MCF 10A (cell line): ENCODE measurements at regions not wholly inside any gene's neighbourhood (a gene's known extent, or its start where the extent isn't known, plus 50 kb on each side); places are given as distances from the start of the nearest gene placed in this dataset.

Experiments used
- BruUV-seq: library from RNA; stranded (reverse); fragments of 400-500 nt; replicated peaks from 2 replicates; lab custom pipeline; 2021; lab: Mats Ljungman, UMichigan
- CTCF ChIA-PET: fragments of 300-600 bp; sonication (Branson Sonifier 250); formaldehyde crosslinking; extraction: SDS; loops from one replicate; lab custom pipeline; 2021; ENCODE audit warnings: antibody characterized with exemption, inconsistent platforms; lab: Yijun Ruan, JAX
- POLR2A ChIA-PET: fragments of 300-600, 350-650 bp; sonication (Branson Sonifier 250); formaldehyde crosslinking; extraction: SDS; loops from one replicate; lab custom pipeline; 2020; ENCODE audit warnings: antibody characterized with exemption, inconsistent platforms; lab: Yijun Ruan, JAX
- DNase-seq: peaks from one replicate; pipeline ENCODE4 v3.0.0-alpha.2; 2018; ENCODE audit not compliant: unreplicated experiment
- H3K27ac Mint-ChIP-seq: one replicate; pipeline ENCODE4 v1.8.0; 2022; ENCODE audit warnings: mild to moderate bottlenecking, low read depth, mixed read lengths; ENCODE audit not compliant: unreplicated experiment
- H3K27me3 Mint-ChIP-seq: one replicate; pipeline ENCODE4 v1.8.0; 2022; ENCODE audit warnings: mixed read lengths; ENCODE audit not compliant: insufficient read depth, unreplicated experiment
- H3K36me3 Mint-ChIP-seq: one replicate; pipeline ENCODE4 v1.8.0; 2022; ENCODE audit warnings: mild to moderate bottlenecking, moderate library complexity, mixed read lengths; ENCODE audit not compliant: insufficient read depth, unreplicated experiment
- H3K4me1 Mint-ChIP-seq: one replicate; pipeline ENCODE4 v1.8.0; 2022; ENCODE audit warnings: mixed read lengths; ENCODE audit not compliant: insufficient read depth, unreplicated experiment
- H3K4me3 Mint-ChIP-seq: one replicate; pipeline ENCODE4 v1.8.0; 2022; ENCODE audit warnings: mild to moderate bottlenecking, moderate library complexity, mixed read lengths; ENCODE audit not compliant: unreplicated experiment
- H3K9me3 Mint-ChIP-seq: one replicate; pipeline ENCODE4 v1.8.0; 2022; ENCODE audit warnings: mixed read lengths; ENCODE audit not compliant: unreplicated experiment
- intact Hi-C: fragments of 100-400 bp; cut with micrococcal nuclease; formaldehyde crosslinking; loops from 2 replicates; pipeline ENCODE4 v1.14.1; 2022
- TF ChIP-seq, protein P1 (sequence below): fragments of 200-600 bp; IDR thresholded peaks from one replicate; pipeline ENCODE4 v1.8.0; 2022; ENCODE audit warnings: antibody characterized with exemption, mild to moderate bottlenecking; ENCODE audit not compliant: unreplicated experiment

DNA sequence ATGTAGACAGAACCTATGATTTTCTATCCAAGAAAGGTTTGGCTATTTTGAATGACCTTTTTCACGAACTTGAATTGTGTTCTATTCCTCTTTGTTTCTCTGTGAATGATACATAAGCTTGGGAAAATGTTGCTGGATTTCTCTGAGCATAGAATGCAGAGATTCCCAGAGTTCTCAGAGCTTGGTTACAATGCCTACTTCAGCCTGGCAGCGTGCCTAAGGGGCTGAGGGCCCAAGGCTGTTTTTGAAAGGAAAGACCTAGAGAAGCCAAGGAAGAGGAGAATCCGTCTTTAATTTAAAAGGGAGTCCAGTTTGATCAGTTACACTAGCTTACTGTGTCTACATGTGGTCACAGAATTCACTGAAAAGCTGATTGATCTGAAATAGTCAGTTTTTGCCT lies 55.3 kb upstream of the CXorf51B start:
- ChIA-PET POLR2A (no interaction called here), CTCF (interaction anchor here (0.7 kb wide), 1 partner anchor 17 kb away, joined by 4 read pairs; no protein-coding TSS in a partner anchor)
- BruUV-seq, result no TSS peak
- Mint-ChIP-seq H3K27me3 (no peaks in the 10 kb centered on the region), H3K36me3 (no peaks in the 10 kb centered on the region), H3K27ac (no peak overlapping the region), H3K4me1 (no peaks in the 10 kb centered on the region), H3K4me3 (no peak overlapping the region), H3K9me3 (no peaks in the 10 kb centered on the region)
- DNase-seq, result no peak
- TF ChIP-seq, protein P1, sequence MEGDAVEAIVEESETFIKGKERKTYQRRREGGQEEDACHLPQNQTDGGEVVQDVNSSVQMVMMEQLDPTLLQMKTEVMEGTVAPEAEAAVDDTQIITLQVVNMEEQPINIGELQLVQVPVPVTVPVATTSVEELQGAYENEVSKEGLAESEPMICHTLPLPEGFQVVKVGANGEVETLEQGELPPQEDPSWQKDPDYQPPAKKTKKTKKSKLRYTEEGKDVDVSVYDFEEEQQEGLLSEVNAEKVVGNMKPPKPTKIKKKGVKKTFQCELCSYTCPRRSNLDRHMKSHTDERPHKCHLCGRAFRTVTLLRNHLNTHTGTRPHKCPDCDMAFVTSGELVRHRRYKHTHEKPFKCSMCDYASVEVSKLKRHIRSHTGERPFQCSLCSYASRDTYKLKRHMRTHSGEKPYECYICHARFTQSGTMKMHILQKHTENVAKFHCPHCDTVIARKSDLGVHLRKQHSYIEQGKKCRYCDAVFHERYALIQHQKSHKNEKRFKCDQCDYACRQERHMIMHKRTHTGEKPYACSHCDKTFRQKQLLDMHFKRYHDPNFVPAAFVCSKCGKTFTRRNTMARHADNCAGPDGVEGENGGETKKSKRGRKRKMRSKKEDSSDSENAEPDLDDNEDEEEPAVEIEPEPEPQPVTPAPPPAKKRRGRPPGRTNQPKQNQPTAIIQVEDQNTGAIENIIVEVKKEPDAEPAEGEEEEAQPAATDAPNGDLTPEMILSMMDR, result no peak
- intact Hi-C loops, result no loop called here

DNA sequence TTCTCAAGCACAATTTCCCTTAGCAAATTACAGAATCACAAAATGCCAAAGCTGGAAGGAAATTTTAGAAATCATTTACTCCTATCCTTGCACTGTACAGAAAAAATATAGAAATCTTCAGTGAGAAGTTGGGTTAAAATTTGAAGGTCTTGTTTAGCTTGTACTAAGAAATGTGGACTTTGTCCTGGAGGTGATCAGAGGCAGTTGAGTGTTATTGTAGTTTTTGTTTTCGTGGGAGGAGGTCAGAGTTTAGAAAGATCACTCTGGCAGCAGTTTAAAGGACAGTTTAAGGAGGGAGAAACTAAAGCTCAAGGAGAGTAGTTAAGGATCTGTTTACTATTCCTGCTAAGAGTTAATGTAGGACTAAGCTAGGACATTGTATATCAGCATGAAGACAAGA lies 54.4 kb upstream of the CXorf51B start:
- intact Hi-C loops, result no loop called here
- H3K36me3 Mint-ChIP-seq, result no peaks in the 10 kb centered on the region
- CTCF ChIA-PET, result interaction anchor here (0.9 kb wide), 2 partner anchors 13 to 477 kb away, joined by 3 read pairs; no protein-coding TSS in a partner anchor
- POLR2A ChIA-PET, result interaction anchor here (0.6 kb wide), 1 partner anchor 303 kb away, joined by 3 read pairs; no protein-coding TSS in a partner anchor
- TF ChIP-seq, protein P1, result no peak
- no TSS peak for BruUV-seq
- no peaks in the 10 kb centered on the region for H3K4me1 Mint-ChIP-seq
- no peak for DNase-seq
- H3K9me3 Mint-ChIP-seq, result peaks cover 6% of the 10 kb centered on the region
- H3K27me3 Mint-ChIP-seq, result no peaks in the 10 kb centered on the region
- H3K4me3 Mint-ChIP-seq, result no peak overlapping the region
- no peak overlapping the region for H3K27ac Mint-ChIP-seq
